Activated CD4-positive, alpha-beta T cell treated with anti-CD3 and anti-CD28 coated beads, Interleukin-2, Interleukin-6, amounts not matched to agents 100 ng/mL and 50 ng/mL, durations not matched to agents 16 hours and 8 hours (primary cell): ENCODE measurements at regions not wholly inside any gene's neighbourhood (a gene's known extent, or its start where the extent isn't known, plus 50 kb on each side); places are given as distances from the start of the nearest gene placed in this dataset.

ENCODE experiments used
- DNase-seq: peaks from one replicate; pipeline ENCODE4 v3.0.0-alpha.2; 2020

- DNase-seq = no peak
These were observed 119.2 kb downstream of the ANKRD60 start for GRCh38 chr20:58109126-58109880.

GRCh38 chr20:58107533-58107932, 120.9 kb downstream of the ANKRD60 start:
- no peak for DNase-seq

- DNase-seq = no peak
These were observed 122.2 kb downstream of the ANKRD60 start for GRCh38 chr20:58106143-58106750.

GRCh38 chr20:58103961-58104360, 124.5 kb downstream of the ANKRD60 start:
- no peak for DNase-seq

GRCh38 chr20:58103517-58103904, 124.9 kb downstream of the ANKRD60 start:
- no peak for DNase-seq

- DNase-seq = no peak
These were observed 125.5 kb downstream of the ANKRD60 start for GRCh38 chr20:58102744-58103516.

- DNase-seq = no peak
These were observed 126.2 kb downstream of the ANKRD60 start for GRCh38 chr20:58102261-58102660.

GRCh38 chr20:58100731-58101356, 127.6 kb downstream of the ANKRD60 start:
- no peak for DNase-seq

- DNase-seq = no peak
These were observed 128.3 kb downstream of the ANKRD60 start for GRCh38 chr20:58099956-58100730.

- DNase-seq = no peak
These were observed 129.0 kb downstream of the ANKRD60 start for GRCh38 chr20:58099291-58099935.

GRCh38 chr20:58098571-58098970, 129.9 kb downstream of the ANKRD60 start:
- DNase-seq = no peak

- no peak for DNase-seq
These were observed 130.5 kb downstream of the ANKRD60 start for GRCh38 chr20:58097943-58098342.

GRCh38 chr20:58097429-58097828, 131.0 kb downstream of the ANKRD60 start:
- no peak for DNase-seq

GRCh38 chr20:58096880-58097423, 131.5 kb downstream of the ANKRD60 start:
- no peak for DNase-seq

- DNase-seq = no peak
These were observed 133.8 kb downstream of the ANKRD60 start for GRCh38 chr20:58094698-58095097.

- DNase-seq = no peak
These were observed 134.3 kb downstream of the ANKRD60 start for GRCh38 chr20:58094160-58094559.

GRCh38 chr20:58092871-58093270, 135.6 kb downstream of the ANKRD60 start:
- no peak for DNase-seq

- no peak for DNase-seq
These were observed 136.1 kb downstream of the ANKRD60 start for GRCh38 chr20:58092353-58092752.

- DNase-seq = no peak
These were observed 136.6 kb downstream of the ANKRD60 start for GRCh38 chr20:58091810-58092209.

- no peak for DNase-seq
These were observed 138.3 kb downstream of the ANKRD60 start for GRCh38 chr20:58090161-58090560.

- DNase-seq = no peak
These were observed 139.8 kb downstream of the ANKRD60 start for GRCh38 chr20:58088625-58089024.

GRCh38 chr20:58088105-58088504, 140.3 kb downstream of the ANKRD60 start:
- no peak for DNase-seq
